IMR-90 (cell line): ENCODE measurements at regions not wholly inside any gene's neighbourhood (a gene's known extent, or its start where the extent isn't known, plus 50 kb on each side); places are given as distances from the start of the nearest gene placed in this dataset.

Source experiments
- ATAC-seq: fragments of 200-7000 bp; cut with Tn5 transposase; 2 replicates; pipeline ENCODE4 v1.9.1; 2020; ENCODE audit warnings: low read depth, mild to moderate bottlenecking, moderate library complexity
- BruUV-seq: library from RNA; stranded (reverse); fragments of 400-500 nt; replicated peaks from 2 replicates; lab custom pipeline; 2021; lab: Mats Ljungman, UMichigan
- CTCF ChIA-PET: fragments of 300-600 bp; formaldehyde crosslinking; extraction: SDS; loops from one replicate; lab custom pipeline; 2021; ENCODE audit warnings: antibody characterized with exemption; lab: Yijun Ruan, JAX
- POLR2A ChIA-PET: fragments of 300-600 bp; sonication (Branson Sonifier 250); formaldehyde crosslinking; loops from one replicate; lab custom pipeline; 2022; ENCODE audit warnings: antibody characterized with exemption; ENCODE audit not compliant: unreplicated experiment; lab: Charles Lee
- DNase-seq: peaks from one replicate; pipeline ENCODE4 v3.0.0; 2013
- H2AFZ ChIP-seq: replicated peaks from 2 replicates; pipeline ENCODE3; 2013; ENCODE audit warnings: low read length, mild to moderate bottlenecking; ENCODE audit not compliant: poor library complexity
- H2AK5ac ChIP-seq: 2 replicates; pipeline ENCODE4 v1.6.1; 2013; ENCODE audit warnings: low read depth, low read length, inconsistent platforms
- H2AK9ac ChIP-seq: replicated peaks from 2 replicates; pipeline ENCODE3; 2013; ENCODE audit warnings: mild to moderate bottlenecking, low read depth, low read length, moderate library complexity; ENCODE audit not compliant: poor library complexity
- H2BK120ac ChIP-seq: 2 replicates; pipeline ENCODE4 v1.6.1; 2013; ENCODE audit warnings: low read depth, low read length, inconsistent platforms
- H2BK15ac ChIP-seq: 3 replicates; pipeline ENCODE4 v1.6.1; 2013; ENCODE audit warnings: low read depth, low read length, inconsistent platforms
- H2BK20ac ChIP-seq: 2 replicates; pipeline ENCODE4 v1.6.1; 2013; ENCODE audit warnings: low read depth, mild to moderate bottlenecking, inconsistent platforms, low read length, moderate library complexity
- H2BK5ac ChIP-seq: 2 replicates; pipeline ENCODE4 v1.6.1; 2013; ENCODE audit warnings: mild to moderate bottlenecking, low read depth, low read length, inconsistent platforms; ENCODE audit not compliant: poor library complexity, severe bottlenecking
- H3K14ac ChIP-seq: replicated peaks from 2 replicates; pipeline ENCODE4 v1.6.1; 2013; ENCODE audit warnings: low read depth, low read length, inconsistent platforms
- H3K18ac ChIP-seq: 2 replicates; pipeline ENCODE4 v1.6.1; 2013; ENCODE audit warnings: low read depth, low read length, control low read depth
- H3K23ac ChIP-seq: 2 replicates; pipeline ENCODE4 v1.6.1; 2013; ENCODE audit warnings: low read depth, low read length, inconsistent platforms
- H3K27ac ChIP-seq: 2 replicates; pipeline ENCODE4 v1.5.1; 2013; ENCODE audit warnings: mild to moderate bottlenecking, control low read depth, low read length; ENCODE audit not compliant: insufficient read depth
- H3K27me3 ChIP-seq: 2 replicates; pipeline ENCODE4 v1.6.1; 2013; ENCODE audit warnings: low read length; ENCODE audit not compliant: control insufficient read depth, insufficient read depth
- H3K36me3 ChIP-seq: 2 replicates; pipeline ENCODE4 v1.6.1; 2013; ENCODE audit warnings: low read length, mixed read lengths; ENCODE audit not compliant: control insufficient read depth, insufficient read depth
- H3K4ac ChIP-seq: 2 replicates; pipeline ENCODE4 v1.6.1; 2013; ENCODE audit warnings: low read depth, low read length, inconsistent platforms
- H3K4me1 ChIP-seq: 2 replicates; pipeline ENCODE4 v1.6.1; 2013; ENCODE audit warnings: low read length, mixed read lengths; ENCODE audit not compliant: control insufficient read depth, insufficient read depth
- H3K4me2 ChIP-seq: 2 replicates; pipeline ENCODE4 v1.6.1; 2013; ENCODE audit warnings: low read depth, mild to moderate bottlenecking, control low read depth, low read length, moderate library complexity
- H3K4me3 ChIP-seq: 2 replicates; pipeline ENCODE4 v1.5.1; 2013; ENCODE audit warnings: low read depth, mild to moderate bottlenecking, control low read depth, low read length, moderate library complexity; ENCODE audit not compliant: insufficient read depth
- H3K56ac ChIP-seq: 2 replicates; pipeline ENCODE4 v1.6.1; 2013; ENCODE audit warnings: low read length, inconsistent platforms; ENCODE audit not compliant: insufficient read depth; ENCODE audit errors: extremely low read depth
- H3K79me1 ChIP-seq, 2 experiments: 2 replicates each; pipeline ENCODE4 v1.6.1; 2013; ENCODE audit warnings: low read length in 2 of 2, inconsistent platforms in 1 of 2, low read depth in 1 of 2
- H3K9ac ChIP-seq: 2 replicates; pipeline ENCODE4 v1.6.1; 2013; ENCODE audit warnings: low read depth, low read length, control low read depth
- H3K9me1 ChIP-seq: 2 replicates; pipeline ENCODE4 v1.6.1; 2013; ENCODE audit warnings: low read length, inconsistent platforms; ENCODE audit not compliant: insufficient read depth
- H3K9me3 ChIP-seq: 2 replicates; pipeline ENCODE4 v1.6.1; 2013; ENCODE audit warnings: low read length; ENCODE audit not compliant: control insufficient read depth, insufficient read depth
- H4K20me1 ChIP-seq: 2 replicates; pipeline ENCODE4 v1.6.1; 2013; ENCODE audit warnings: low read length, inconsistent platforms; ENCODE audit not compliant: insufficient read depth
- H4K5ac ChIP-seq: 2 replicates; pipeline ENCODE4 v1.6.1; 2013; ENCODE audit warnings: mild to moderate bottlenecking, low read depth, low read length, control low read depth
- H4K8ac ChIP-seq, 2 experiments: 2 replicates each; pipeline ENCODE4 v1.6.1; 2013; ENCODE audit warnings: low read depth in 2 of 2, low read length in 2 of 2, control low read depth in 1 of 2, inconsistent platforms in 1 of 2
- H4K91ac ChIP-seq: 2 replicates; pipeline ENCODE4 v1.6.1; 2013; ENCODE audit warnings: low read depth, low read length, inconsistent platforms; ENCODE audit not compliant: insufficient read depth
- BHLHE40 ChIP-seq: fragments of 150-350 bp; IDR thresholded peaks from 2 replicates; pipeline ENCODE4 v1.6.1; 2016; ENCODE audit warnings: mild to moderate bottlenecking, low read depth, low read length
- CEBPB ChIP-seq: IDR thresholded peaks from 2 replicates; pipeline ENCODE4 v1.6.1; 2012; ENCODE audit warnings: low read depth, low read length, improper control_type of control experiment
- CHD1 ChIP-seq: IDR thresholded peaks from 2 replicates; pipeline ENCODE4 v1.6.1; 2012; ENCODE audit warnings: low read depth, low read length, improper control_type of control experiment
- CTCF ChIP-seq: conservative IDR thresholded peaks from 2 replicates; pipeline ENCODE4 v1.5.1; 2012; ENCODE audit warnings: mild to moderate bottlenecking, low read depth, low read length, improper control_type of control experiment
- ELK1 ChIP-seq: fragments of 150-350 bp; IDR thresholded peaks from 2 replicates; pipeline ENCODE4 v1.6.1; 2016; ENCODE audit warnings: low read depth, mild to moderate bottlenecking, low read length, moderate library complexity, borderline replicate concordance
- FOS ChIP-seq: fragments of 150-350 bp; IDR thresholded peaks from 2 replicates; pipeline ENCODE4 v1.6.1; 2016; ENCODE audit warnings: low read depth, low read length
- MAFK ChIP-seq: IDR thresholded peaks from 2 replicates; pipeline ENCODE4 v1.6.1; 2012; ENCODE audit warnings: low read depth, low read length, improper control_type of control experiment
- MAZ ChIP-seq: IDR thresholded peaks from 2 replicates; pipeline ENCODE4 v1.6.1; 2012; ENCODE audit warnings: low read depth, mild to moderate bottlenecking, low read length, improper control_type of control experiment, moderate library complexity, borderline replicate concordance
- MXI1 ChIP-seq: IDR thresholded peaks from 2 replicates; pipeline ENCODE4 v1.6.1; 2012; ENCODE audit warnings: low read depth, mild to moderate bottlenecking, low read length, moderate library complexity, borderline replicate concordance
- NFE2L2 ChIP-seq: fragments of 150-350 bp; IDR thresholded peaks from 2 replicates; pipeline ENCODE4 v1.6.1; 2016; ENCODE audit warnings: low read depth, mild to moderate bottlenecking, low read length
- POLR2A ChIP-seq: IDR thresholded peaks from 2 replicates; pipeline ENCODE4 v1.6.1; 2012; ENCODE audit warnings: mild to moderate bottlenecking, low read depth, low read length
- RAD21 ChIP-seq: IDR thresholded peaks from 2 replicates; pipeline ENCODE4 v1.6.1; 2012; ENCODE audit warnings: low read length, improper control_type of control experiment
- RCOR1 ChIP-seq: IDR thresholded peaks from 2 replicates; pipeline ENCODE4 v1.6.1; 2012; ENCODE audit warnings: mild to moderate bottlenecking, low read length, improper control_type of control experiment; ENCODE audit not compliant: insufficient replicate concordance
- RFX5 ChIP-seq: IDR thresholded peaks from 2 replicates; pipeline ENCODE4 v1.8.0; 2012; ENCODE audit warnings: low read depth, mild to moderate bottlenecking, low read length, moderate library complexity
- SMC3 ChIP-seq: fragments of 150-350 bp; IDR thresholded peaks from 2 replicates; pipeline ENCODE4 v1.6.1; 2016; ENCODE audit warnings: low read depth, mild to moderate bottlenecking, antibody characterized with exemption, low read length, moderate library complexity
- USF2 ChIP-seq: fragments of 150-350 bp; IDR thresholded peaks from 2 replicates; pipeline ENCODE4 v1.6.1; 2017; ENCODE audit warnings: mild to moderate bottlenecking, antibody characterized with exemption, low read length, low read depth
- whole genome bisulfite sequencing, 2 experiments: methylation state at CpG; one replicate each; pipeline versions ENCODE4 v1.1.5 to v1.1.7; 2013; ENCODE audit warnings: missing lambda C conversion rate in 2 of 2; ENCODE audit not compliant: insufficient read length in 1 of 2; ENCODE audit errors: extremely low coverage in 2 of 2; 5-methylcytosine and 5-hydroxymethylcytosine counted together
- dilution Hi-C: fragments of 300-500 bp; cut with HindIII; formaldehyde crosslinking; loops from one replicate; pipeline ENCODE4 v1.14.3; 2018; ENCODE audit warnings: low sequenced_read_pairs; ENCODE audit not compliant: unreplicated experiment
- in situ Hi-C: fragments of 300-500 bp; cut with MboI; formaldehyde crosslinking; loops from 3 replicates; pipeline ENCODE4 v1.14.3; 2019; ENCODE audit warnings: low sequenced_read_pairs, inconsistent platforms, mixed read lengths
- intact Hi-C: fragments of 100-400 bp; cut with micrococcal nuclease; formaldehyde crosslinking; loops from 2 replicates; pipeline ENCODE4 v1.10.0; 2022

GRCh38 chr6:49151957-49152356 is 311.1 kb downstream of the MMUT start:
- H3K36me3 ChIP-seq = no peaks in the 10 kb centered on the region
- no peak overlapping the region for H3K27ac ChIP-seq
- CTCF ChIA-PET = no interaction called here
- no peak overlapping the region for H2BK5ac ChIP-seq
- H3K23ac ChIP-seq = no peak overlapping the region
- no peak overlapping the region for H3K56ac ChIP-seq
- H3K9me3 ChIP-seq = peaks cover 2% of the 10 kb centered on the region; the same call in 1 of the 2 replicates
- no peak overlapping the region for H3K9ac ChIP-seq
- POLR2A ChIA-PET = no interaction called here
- no peak overlapping the region for H2BK120ac ChIP-seq
- H2BK20ac ChIP-seq = no peak overlapping the region
- in situ Hi-C loops = no loop called here
- no peak overlapping the region for H2AK9ac ChIP-seq
- dilution Hi-C loops = no loop called here
- no peak overlapping the region for H3K14ac ChIP-seq
- H2AK5ac ChIP-seq = no peak overlapping the region
- no peak overlapping the region for H4K8ac ChIP-seq
- H3K18ac ChIP-seq = no peak overlapping the region
- no peaks in the 10 kb centered on the region for H3K27me3 ChIP-seq
- no peak overlapping the region for H2AFZ ChIP-seq
- H4K91ac ChIP-seq = no peak overlapping the region
- no peak for DNase-seq
- H3K4me2 ChIP-seq = no peak overlapping the region; the same call in 1 of the 2 replicates
- H3K79me1 ChIP-seq = no peaks in the 10 kb centered on the region
- H4K5ac ChIP-seq = no peak overlapping the region
- H4K20me1 ChIP-seq = no peaks in the 10 kb centered on the region
- H3K4me3 ChIP-seq = no peak overlapping the region
- H3K4me1 ChIP-seq = no peaks in the 10 kb centered on the region
- BruUV-seq = no TSS peak
- no peak overlapping the region for H3K4ac ChIP-seq
- intact Hi-C loops = no loop called here
- no peak overlapping the region for H2BK15ac ChIP-seq
- WGBS, 2 experiments = 0% methylated on average over 1 of the region's 4 CpGs; no CpG with 5 or more reads in 1 of the 2 experiments
- ATAC-seq = no peak
- TF ChIP-seq ELK1 = no peak
- no peak for TF ChIP-seq MXI1
- TF ChIP-seq MAZ = no peak
- no peak for TF ChIP-seq SMC3
- no peak for TF ChIP-seq CHD1
- no peak for TF ChIP-seq POLR2A
- no peak for TF ChIP-seq USF2
- TF ChIP-seq BHLHE40 = no peak
- TF ChIP-seq CTCF = no peak
- TF ChIP-seq CEBPB = no peak
- TF ChIP-seq RAD21 = no peak
- TF ChIP-seq RFX5 = no peak
- no peak for TF ChIP-seq MAFK
- no peak for TF ChIP-seq NFE2L2
- no peak for TF ChIP-seq FOS
- TF ChIP-seq RCOR1 = no peak
- H3K9me1 ChIP-seq = no peaks in the 10 kb centered on the region
